GM12865 (cell line): ENCODE measurements at regions not wholly inside any gene's neighbourhood (a gene's known extent, or its start where the extent isn't known, plus 50 kb on each side); places are given as distances from the start of the nearest gene placed in this dataset.

Source experiments
- DNase-seq: peaks from one replicate; pipeline ENCODE4 v3.0.0; 2010; ENCODE audit warnings: low read depth
- H3K4me3 ChIP-seq: 2 replicates; pipeline ENCODE4 v1.5.1; 2011; ENCODE audit warnings: mild to moderate bottlenecking, low read depth, low read length, control low read depth
- CTCF ChIP-seq: IDR thresholded peaks from 2 replicates; pipeline ENCODE4 v1.5.1; 2011; ENCODE audit warnings: low read length, control low read depth, low read depth, inconsistent platforms; ENCODE audit not compliant: insufficient read depth; ENCODE audit errors: missing control alignments

DNA sequence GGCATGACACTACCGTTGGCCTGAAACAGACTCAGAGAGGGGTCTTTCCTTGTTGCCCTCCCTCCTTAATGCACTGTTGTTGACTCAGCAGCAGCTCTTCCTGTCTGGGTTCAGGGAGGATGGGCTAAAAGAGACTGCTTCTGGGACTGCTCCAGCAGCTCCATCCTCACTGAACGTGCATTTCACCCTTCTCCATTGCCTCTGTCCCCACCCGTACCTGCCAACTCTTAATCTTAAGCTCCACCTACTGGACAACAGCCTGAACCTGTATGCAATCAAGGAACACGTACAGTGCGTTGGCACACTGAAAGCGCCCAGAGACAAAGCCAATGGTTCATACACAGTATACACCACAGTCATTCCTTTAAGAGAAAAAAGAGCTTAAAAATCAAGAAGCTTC lies 230.8 kb upstream of the RAB6C start:
- no peak for DNase-seq
- TF ChIP-seq CTCF = no peak
- H3K4me3 ChIP-seq = no peak overlapping the region

- TF ChIP-seq CTCF = no peak
- H3K4me3 ChIP-seq = no peak overlapping the region
- DNase-seq = no peak
Measured at GRCh38 chr2:129751409-129751808, 228.1 kb upstream of the RAB6C start.

GRCh38 chr2:129752176-129752575 lies 227.3 kb upstream of the RAB6C start:
- no peak overlapping the region for H3K4me3 ChIP-seq
- no peak for TF ChIP-seq CTCF
- DNase-seq = no peak

GRCh38 chr2:129752686-129753085 lies 226.8 kb upstream of the RAB6C start:
- no peak overlapping the region for H3K4me3 ChIP-seq
- TF ChIP-seq CTCF = no peak
- DNase-seq = no peak

DNA sequence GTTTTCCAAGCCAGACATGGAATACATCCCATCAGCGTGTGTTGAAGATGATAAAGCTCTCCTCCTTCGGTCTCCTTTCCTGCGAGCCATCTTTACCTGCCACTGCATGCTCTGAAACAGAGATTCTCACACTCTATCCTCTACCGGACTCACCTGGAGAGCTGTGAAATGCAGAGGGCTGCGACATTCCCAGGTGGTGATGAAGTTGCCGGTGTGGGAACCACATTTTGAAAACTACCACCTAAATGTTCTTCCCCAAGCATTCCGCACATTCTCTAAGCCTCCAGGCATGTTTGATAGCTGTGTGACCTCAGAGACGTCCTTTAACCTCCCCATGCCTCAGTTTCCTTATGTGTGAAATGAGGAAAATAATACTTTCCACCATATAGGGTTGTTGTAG lies 226.2 kb upstream of the RAB6C start:
- H3K4me3 ChIP-seq = no peak overlapping the region
- DNase-seq = no peak
- TF ChIP-seq CTCF = no peak

DNA sequence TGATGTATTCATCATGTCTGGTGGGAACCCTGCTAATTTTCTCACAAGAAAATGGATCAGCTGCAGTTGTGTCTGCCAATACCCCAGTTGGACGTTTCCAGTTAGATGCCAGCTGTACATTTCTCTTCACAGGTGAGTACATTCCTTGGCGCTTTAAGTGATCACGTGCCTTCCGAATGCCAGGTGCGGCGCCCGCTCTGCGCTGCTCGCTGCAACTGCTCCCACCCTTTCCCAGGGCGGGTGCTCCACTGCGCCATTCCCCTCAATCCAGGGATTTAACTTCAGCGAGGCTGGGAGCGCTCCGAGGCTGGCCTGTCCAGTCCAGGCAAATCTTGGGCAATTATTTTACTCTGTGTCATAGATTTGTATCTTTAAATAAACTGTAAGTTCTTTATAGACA lies 225.0 kb upstream of the RAB6C start:
- no peak for DNase-seq
- TF ChIP-seq CTCF = no peak

GRCh38 chr2:129754831-129755230 lies 224.6 kb upstream of the RAB6C start:
- no peak overlapping the region for H3K4me3 ChIP-seq
- TF ChIP-seq CTCF = no peak
- no peak for DNase-seq

More for the DNA sequence above, 225.0 kb upstream of the RAB6C start:
- no peak overlapping the region for H3K4me3 ChIP-seq
